Cardiac septum (tissue), 1 donor: ENCODE measurements at regions not wholly inside any gene's neighbourhood (a gene's known extent, or its start where the extent isn't known, plus 50 kb on each side); places are given as distances from the start of the nearest gene placed in this dataset.
"Not testable (repeated sequence)": the region's sequence is repeated elsewhere in the genome, so short reads cannot be mapped to it uniquely, and the experiment has no call there.

Experiments used
- DNase-seq: peaks from one replicate; pipeline ENCODE4 v3.0.0-alpha.2; 2020; ENCODE audit warnings: low spot score
- intact Hi-C: fragments of 100-400 bp; cut with DNase I; formaldehyde crosslinking; loops from one replicate; pipeline ENCODE4 v1.14.0; 2022
- donor health status: DM: no; HTN: no; CAD: no.

DNA sequence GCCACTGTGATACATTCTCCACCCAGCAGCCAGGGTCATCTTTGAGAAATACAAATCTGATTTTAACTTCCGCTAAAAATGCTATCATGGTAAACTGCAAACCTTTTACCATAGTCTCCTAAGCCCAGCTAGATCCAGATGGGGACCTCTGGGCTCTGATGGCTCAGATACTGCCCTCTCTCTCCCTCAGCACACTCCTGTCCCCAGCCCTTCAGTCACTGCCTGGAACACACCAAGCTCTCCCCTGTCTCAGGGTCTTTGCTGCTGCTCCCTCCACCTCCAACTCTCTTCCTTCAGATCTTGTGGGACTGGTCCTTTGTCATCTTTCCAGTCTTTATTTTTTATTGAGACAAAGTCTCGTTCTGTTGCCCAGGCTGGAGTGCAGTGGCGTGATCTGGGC is 65.1 kb downstream of the SPRY4 start:
- intact Hi-C loops, result no loop called here
- no peak for DNase-seq

GRCh38 chr5:142255831-142256230 is 69.0 kb downstream of the SPRY4 start:
- no peak for DNase-seq
- intact Hi-C loops, result no loop called here

DNA sequence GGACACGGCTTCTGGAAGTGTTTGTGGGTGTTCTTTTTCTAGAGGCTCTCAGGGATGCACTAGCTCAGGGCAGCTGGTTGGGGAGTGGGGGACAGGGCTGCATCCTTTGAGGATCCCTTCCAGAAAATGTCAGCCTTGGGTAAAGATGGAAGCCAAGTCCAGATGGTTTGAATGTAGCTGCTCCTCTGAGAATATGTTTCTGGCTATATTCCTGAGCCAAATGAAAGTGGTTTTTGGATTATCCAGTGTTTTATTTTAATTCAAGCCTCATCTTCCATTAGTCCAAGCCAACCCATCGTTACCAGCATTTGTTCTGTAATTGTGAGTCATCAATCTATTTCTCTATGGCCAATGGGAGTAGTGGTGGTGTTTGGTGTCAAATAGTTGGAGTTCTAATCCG is 70.4 kb downstream of the SPRY4 start:
- intact Hi-C loops, result no loop called here
- DNase-seq, result no peak

GRCh38 chr5:142253938-142254337 is 70.9 kb downstream of the SPRY4 start:
- DNase-seq, result no peak
- intact Hi-C loops, result no loop called here

- intact Hi-C loops, result no loop called here
- DNase-seq, result no peak
Measured at GRCh38 chr5:142250119-142250518, 74.7 kb downstream of the SPRY4 start.

DNA sequence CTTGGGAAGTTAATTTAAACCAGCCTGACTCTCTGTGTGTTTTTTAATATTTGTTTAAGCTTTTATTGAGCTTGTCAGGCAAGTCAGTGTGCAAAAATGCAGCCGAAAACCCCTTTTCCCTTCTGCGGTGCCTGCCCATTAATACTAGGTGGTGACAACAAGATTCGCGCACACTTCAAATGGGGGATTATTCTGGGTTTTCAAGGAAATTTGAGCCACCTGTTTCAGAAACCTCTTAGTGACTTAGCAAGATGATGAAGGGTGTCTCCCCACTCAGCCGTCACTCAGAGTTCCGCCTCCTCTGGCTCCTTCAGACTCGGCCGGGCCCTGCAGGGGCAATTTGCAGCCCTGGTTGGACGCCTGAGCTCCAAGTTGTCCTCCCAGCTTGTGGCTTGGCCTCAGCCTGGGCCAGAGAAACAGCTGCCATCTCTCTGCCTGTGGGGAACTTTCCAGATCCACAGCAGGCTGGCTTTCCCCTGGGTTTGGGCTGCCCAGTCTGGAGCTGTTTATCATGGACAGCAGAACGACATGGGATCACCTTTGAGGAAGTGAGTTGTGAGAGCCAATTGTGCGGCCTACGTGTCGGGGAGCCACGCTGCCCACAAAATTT is 75.9 kb downstream of the SPRY4 start:
- intact Hi-C loops, result no loop called here
- no peak for DNase-seq

DNA sequence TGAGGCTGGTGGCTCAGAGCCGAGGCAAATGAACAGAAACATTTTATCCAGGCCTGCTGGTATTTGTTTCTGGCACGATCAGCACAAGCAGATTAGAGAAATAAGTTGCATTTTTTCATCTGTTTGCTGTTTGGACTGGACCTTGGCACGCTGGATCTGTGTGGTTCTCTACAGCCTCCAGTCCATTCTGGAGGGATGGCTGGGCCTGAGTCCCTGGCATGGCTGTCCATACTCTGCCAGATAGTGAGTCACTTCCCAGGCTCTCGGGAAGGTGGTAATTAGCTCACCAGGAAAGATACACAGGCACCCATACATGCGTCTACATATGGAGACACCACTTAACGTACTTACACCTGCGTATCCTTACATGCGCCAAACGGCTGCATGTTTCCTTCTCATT is 78.6 kb downstream of the SPRY4 start:
- DNase-seq, result no peak
- intact Hi-C loops, result no loop called here

DNA sequence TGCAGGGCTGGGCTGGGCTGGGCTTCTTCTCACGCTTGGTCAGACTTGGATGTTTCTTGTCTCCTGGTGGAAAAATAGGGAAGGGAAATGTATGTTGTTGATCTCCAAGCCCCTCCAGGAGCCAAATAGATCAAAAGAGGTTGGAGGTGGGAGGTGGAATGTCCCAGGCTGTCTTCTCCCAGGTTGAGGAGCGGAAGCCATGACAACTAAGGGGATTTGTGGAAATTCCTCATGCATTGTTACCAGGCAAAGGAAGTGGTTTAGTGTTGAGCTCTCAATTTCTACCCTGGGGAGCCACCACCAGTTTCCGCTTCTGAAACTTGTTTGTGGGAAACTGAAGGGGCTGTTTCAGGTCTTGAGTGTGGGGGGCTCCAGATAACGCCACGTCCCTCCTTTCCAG is 79.0 kb downstream of the SPRY4 start:
- intact Hi-C loops, result no loop called here
- DNase-seq, result no peak

GRCh38 chr5:142244440-142244839 is 80.4 kb downstream of the SPRY4 start:
- intact Hi-C loops, result no loop called here
- DNase-seq, result no peak

- DNase-seq, result no peak
- intact Hi-C loops, result no loop called here
Measured at GRCh38 chr5:142242272-142242671, 82.5 kb downstream of the SPRY4 start.

GRCh38 chr5:142239394-142240159 is 85.2 kb downstream of the SPRY4 start:
- no peak for DNase-seq
- intact Hi-C loops, result no loop called here

GRCh38 chr5:142237707-142238106 is 87.1 kb downstream of the SPRY4 start:
- intact Hi-C loops, result no loop called here
- DNase-seq, result no peak

GRCh38 chr5:142236673-142237290 is 88.0 kb downstream of the SPRY4 start:
- DNase-seq, intact Hi-C loops: not testable (repeated sequence)

DNA sequence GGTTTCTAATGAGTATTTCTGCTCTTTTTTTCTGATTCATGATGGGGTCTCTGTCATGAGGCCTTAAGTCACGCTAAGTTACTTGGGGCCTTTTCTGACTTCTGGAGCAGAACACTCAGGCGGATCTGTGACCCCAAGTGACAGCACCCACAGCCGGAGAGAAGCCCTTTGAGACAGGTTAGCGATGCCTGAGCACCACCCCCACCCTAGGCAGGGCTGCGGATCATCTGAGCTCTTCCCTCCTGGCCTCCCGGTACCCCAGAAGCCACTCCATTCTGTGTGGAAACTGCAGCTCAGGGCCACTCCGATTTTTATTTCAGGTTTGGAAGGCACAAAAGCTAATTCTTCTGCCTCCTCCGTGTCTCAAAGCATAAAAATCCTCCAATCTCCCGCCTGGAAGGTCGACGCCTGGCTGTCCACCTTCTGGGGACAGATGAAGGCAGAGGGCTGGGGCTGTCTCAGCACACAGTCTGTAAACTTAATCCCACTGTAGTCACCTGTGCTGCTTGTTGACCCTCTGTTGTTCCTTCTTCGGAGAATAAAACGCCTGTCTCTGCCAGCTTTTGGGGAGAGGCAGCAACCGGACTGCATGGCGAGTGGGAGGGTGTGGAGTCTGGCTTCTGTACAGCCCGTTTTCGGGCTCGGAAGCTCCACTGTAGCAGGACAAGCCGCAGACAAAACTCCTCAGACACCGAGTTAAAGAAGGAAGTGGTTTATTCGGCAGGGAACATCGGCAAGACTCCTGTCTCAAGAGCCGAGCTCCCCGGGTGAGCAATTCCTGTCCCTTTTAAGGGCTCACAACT is 88.8 kb downstream of the SPRY4 start:
- DNase-seq, result no peak
- intact Hi-C loops, result no loop called here

GRCh38 chr5:142235050-142235797 is 89.6 kb downstream of the SPRY4 start:
- intact Hi-C loops, result no loop called here
- DNase-seq, result no peak

GRCh38 chr5:142233083-142234032 is 91.5 kb downstream of the SPRY4 start:
- no peak for DNase-seq

GRCh38 chr5:142230949-142231348 is 93.9 kb downstream of the SPRY4 start:
- intact Hi-C loops, DNase-seq: not testable (repeated sequence)

More at GRCh38 chr5:142233083-142234032, 91.5 kb downstream of the SPRY4 start:
- intact Hi-C loops, result no loop called here

DNA sequence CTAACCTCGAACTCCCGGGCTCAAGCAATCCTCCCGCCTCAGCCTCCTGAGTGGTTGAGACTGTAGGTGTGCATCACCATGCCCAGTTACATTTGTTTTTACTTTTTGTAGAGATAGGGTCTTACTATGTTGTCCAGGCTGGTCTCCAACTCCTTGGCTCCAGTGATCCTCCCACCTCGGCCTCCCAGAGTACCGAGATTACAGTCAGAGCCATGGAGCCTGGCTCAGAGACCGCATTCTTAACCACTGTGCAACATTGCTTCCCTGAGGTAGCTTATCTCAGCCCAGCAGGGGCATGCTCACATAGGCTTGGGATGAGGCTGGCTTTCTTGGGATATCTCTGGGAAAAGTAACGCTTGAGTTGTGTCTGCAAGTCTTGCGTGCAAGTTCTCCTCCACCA is 99.7 kb downstream of the SPRY4 start:
- intact Hi-C loops, result no loop called here
- DNase-seq, result no peak
